HCT116 (cell line): ENCODE measurements at regions not wholly inside any gene's neighbourhood (a gene's known extent, or its start where the extent isn't known, plus 50 kb on each side); places are given as distances from the start of the nearest gene placed in this dataset.

Experiments used
- ATF3 ChIP-seq: IDR thresholded peaks from 2 replicates; pipeline ENCODE4 v1.6.1; 2012
- MAX ChIP-seq: IDR thresholded peaks from 2 replicates; pipeline ENCODE4 v1.6.1; 2012
- ZNF274 ChIP-seq: fragments of 200-500 bp; sonication (Bioruptor generic); IDR thresholded peaks from 2 replicates; pipeline ENCODE4 v1.6.1; 2014; ENCODE audit warnings: mild to moderate bottlenecking, low read depth, low read length, inconsistent platforms

GRCh38 chr12:78269620-78270019 is 438.9 kb downstream of the NAV3 start:
- no peak for TF ChIP-seq ATF3
- TF ChIP-seq MAX, result no peak
- TF ChIP-seq ZNF274, result no peak
